Glomerular visceral epithelial cell (primary cell): ENCODE measurements at regions not wholly inside any gene's neighbourhood (a gene's known extent, or its start where the extent isn't known, plus 50 kb on each side); places are given as distances from the start of the nearest gene placed in this dataset.
"Not testable (repeated sequence)": the region's sequence is repeated elsewhere in the genome, so short reads cannot be mapped to it uniquely, and the experiment has no call there.

Source experiments
- DNase-seq: peaks from one replicate; pipeline ENCODE4 v3.0.0-alpha.2; 2016; ENCODE audit errors: extremely low spot score

DNA sequence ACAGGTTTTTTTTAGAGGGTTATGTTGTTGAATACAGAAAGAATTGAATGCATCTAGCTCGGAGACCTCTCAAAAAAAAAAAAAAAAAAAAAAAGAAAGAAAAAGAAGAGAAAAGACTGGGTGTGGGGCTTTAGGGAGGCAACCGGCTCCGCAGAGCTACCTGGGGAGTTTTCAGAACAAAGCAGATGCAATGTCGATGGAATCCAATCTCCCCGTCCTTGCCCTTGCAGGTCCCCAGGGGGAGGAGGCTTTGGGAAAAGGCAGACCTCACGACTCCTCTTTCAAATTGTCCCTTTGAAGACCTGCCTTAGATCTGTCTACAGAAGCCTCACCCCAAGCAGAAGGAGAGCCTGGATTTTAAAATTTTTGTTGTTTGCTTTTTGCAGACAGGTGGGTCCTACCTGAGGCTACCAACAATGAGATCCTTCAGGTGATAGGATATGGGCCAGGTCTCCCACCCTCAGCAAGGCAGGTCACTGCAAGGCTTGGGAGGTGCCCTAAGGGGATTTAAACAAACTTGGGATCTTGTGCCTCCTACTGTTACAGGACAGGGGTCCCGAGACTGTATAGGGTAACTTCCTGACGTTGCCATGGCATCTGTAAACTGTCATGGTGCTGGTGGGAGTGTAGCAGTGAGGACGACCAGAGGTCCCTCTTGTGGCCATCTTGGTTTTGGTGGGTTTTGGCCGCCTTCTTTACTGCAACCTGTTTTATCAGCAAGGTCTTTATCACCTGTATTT, 75.2 kb upstream of the PRKX start:
- DNase-seq: no peak

DNA sequence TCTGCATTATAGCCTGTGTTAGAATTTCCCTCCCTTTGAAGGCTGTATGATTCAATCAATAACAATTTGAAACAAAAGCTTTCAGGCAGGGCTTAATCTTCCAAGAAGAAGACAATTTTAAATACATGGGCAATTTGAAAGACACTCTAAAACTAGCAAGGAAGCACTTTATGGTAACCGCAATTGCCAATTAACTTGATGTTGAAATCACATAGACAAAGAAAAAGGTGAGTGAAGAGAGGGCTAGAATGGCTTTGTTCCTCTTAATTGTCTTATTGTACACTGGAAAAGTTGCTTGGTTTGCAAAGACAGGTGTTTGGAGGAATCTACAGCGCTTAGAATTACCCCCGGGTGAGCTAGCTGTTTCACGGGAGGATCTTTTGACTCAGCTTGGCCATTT, 74.4 kb upstream of the PRKX start:
- no peak for DNase-seq

DNA sequence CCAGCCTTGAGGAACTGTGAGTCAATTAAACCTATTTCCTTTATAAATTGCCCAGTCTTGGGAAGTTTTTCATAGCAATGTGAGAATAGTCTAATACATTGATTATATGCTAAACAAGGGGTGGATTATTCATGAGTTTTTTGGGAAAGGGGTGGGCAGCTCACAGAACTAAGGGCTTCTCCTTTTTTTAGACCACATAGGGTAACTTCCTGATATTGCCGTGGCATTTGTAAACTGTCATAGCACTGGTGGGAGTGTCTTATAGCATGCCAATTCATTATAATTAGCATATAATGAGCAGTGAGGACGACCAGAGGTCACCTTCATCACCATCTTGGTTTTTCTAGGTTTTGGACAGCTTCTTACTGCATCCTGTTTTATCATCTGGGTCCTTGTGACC, 72.4 kb upstream of the PRKX start:
- not testable (repeated sequence) for DNase-seq

DNA sequence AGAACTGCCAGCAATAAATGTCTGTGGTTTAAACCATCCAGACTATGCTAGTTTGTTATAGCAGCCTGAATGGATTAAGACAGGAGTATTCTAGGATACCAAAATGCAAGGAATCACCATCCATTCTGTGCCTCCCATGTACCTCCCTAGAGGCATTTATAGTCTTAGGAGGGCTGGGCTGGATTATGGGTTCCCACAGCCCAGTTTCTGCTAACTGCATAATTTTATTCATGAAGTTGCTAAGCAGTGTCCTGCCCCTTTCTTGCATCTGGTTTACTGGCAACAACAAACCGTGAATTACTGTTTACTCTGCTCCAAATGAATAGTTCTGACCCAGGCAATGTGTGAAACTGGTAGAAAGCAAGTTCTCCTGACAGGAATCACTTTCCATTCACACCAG, 67.1 kb upstream of the PRKX start:
- DNase-seq: no peak

DNA sequence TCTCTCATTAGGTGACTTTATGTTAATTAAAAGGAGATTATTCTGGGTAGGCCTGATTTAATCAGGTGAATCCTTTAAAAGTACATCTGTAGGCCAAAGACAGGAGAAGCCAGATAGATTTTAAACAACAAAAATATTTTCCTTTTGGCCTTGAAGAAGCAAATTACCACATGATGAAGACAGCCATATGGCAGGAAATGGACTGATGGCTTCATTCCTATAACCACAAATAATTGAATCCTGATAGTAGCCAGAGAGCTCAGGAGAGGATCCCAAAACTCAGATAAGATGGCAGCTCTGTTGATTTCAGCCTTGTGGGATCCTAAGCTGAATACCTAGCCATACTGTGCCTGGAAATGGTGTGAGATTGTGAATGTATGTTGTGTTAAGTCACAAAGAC, 66.1 kb upstream of the PRKX start:
- DNase-seq: no peak

DNA sequence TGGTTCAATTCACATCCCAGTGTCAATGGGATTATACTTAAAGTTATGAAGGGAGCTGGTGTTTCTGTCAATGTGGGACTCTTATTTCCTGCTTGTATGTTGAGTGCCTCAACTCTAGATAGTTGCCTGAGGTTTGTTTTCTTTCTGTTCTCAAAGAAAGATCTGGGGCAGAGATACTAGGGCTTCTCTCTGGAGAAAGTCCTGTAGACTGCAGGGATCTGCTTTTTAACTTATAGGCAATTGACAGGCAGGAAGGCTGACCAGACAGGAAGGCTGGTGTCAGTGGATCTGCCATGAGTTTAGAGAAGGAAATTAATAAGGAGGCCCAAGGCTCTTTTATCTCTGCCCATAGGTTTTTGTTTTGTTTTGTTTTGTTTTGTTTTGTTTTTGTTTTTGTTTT, 64.0 kb upstream of the PRKX start:
- DNase-seq: no peak

DNA sequence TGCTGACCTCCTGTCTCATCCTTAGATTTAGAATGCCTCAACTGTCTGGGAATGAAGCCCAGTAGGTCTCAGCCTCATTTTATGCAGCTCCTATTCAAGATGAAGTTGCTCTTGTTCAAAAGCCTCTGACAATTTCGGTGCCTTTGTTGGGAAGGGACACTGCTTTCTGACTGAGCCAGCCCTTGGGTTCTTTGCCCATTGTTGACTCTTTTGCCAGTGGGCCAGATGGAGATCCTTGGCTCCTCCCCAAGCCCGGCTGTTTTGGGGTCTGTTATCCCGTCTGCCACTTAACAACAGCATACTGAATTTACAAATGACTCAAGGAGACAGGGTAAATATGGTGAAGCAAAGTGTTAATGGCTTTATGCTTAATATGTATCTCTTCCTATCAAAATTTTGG, 58.3 kb upstream of the PRKX start:
- no peak for DNase-seq

DNA sequence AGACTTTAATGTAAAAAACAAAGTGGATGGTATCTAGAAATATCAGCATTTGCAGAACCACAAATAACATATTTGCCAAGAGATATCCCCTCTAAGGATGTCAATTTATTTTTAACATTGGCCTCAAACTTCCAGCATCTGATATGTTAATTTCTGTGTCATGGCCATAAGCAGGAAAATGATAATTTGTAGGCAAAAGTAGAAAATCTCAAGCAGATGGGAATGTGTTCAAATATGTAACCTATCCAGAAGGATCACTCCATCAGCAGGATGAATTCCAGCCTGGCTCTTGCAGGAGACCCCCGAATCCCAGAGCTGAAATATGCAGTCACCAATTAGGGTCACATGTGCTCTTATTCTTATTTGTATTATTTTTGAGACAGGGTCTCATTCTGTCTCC, 55.4 kb upstream of the PRKX start:
- no peak for DNase-seq
